PC-9 (cell line): ENCODE measurements at regions not wholly inside any gene's neighbourhood (a gene's known extent, or its start where the extent isn't known, plus 50 kb on each side); places are given as distances from the start of the nearest gene placed in this dataset.

ENCODE experiments used
- BruUV-seq: library from RNA; stranded (reverse); fragments of 400-500 nt; replicated peaks from 2 replicates; lab custom pipeline; 2021; lab: Mats Ljungman, UMichigan
- CTCF ChIA-PET: fragments of 300-600 bp; sonication (Branson Sonifier 250); formaldehyde crosslinking; loops from one replicate; lab custom pipeline; 2022; ENCODE audit warnings: antibody characterized with exemption; lab: Charles Lee
- POLR2A ChIA-PET: fragments of 300-600 bp; sonication (Branson Sonifier 250); formaldehyde crosslinking; loops from one replicate; lab custom pipeline; 2022; ENCODE audit warnings: antibody characterized with exemption; ENCODE audit not compliant: unreplicated experiment; lab: Charles Lee
- DNase-seq, 2 experiments: peaks; one replicate each; pipeline versions ENCODE4 v3.0.0 to v3.0.0-alpha.2; 2015 to 2022; ENCODE audit warnings: mixed read lengths in 1 of 2
- H2AFZ ChIP-seq: fragments of 200-600 bp; sonication (generic); 2 replicates; pipeline ENCODE4 v1.8.1; 2017; ENCODE audit warnings: antibody characterized with exemption
- H3F3A ChIP-seq: fragments of 200-600 bp; sonication (generic); 2 replicates; pipeline ENCODE4 v1.8.1; 2017; ENCODE audit warnings: antibody characterized with exemption, mild to moderate bottlenecking, low read depth; ENCODE audit not compliant: insufficient read depth
- H3K27ac ChIP-seq: fragments of 200-600 bp; sonication (generic); 2 replicates; pipeline ENCODE4 v1.6.1; 2016; ENCODE audit warnings: mixed run types
- H3K27me3 ChIP-seq: fragments of 200-600 bp; sonication (generic); 2 replicates; pipeline ENCODE4 v1.6.1; 2016; ENCODE audit warnings: low read depth, mixed run types; ENCODE audit not compliant: insufficient read depth
- H3K36me3 ChIP-seq: fragments of 200-600 bp; sonication (generic); 2 replicates; pipeline ENCODE4 v1.6.1; 2016; ENCODE audit warnings: low read depth, mixed run types
- H3K4me1 ChIP-seq: fragments of 200-600 bp; sonication (generic); replicated peaks from 2 replicates; pipeline ENCODE4 v1.6.1; 2016; ENCODE audit warnings: mixed run types; ENCODE audit not compliant: insufficient read depth
- H3K4me2 ChIP-seq: fragments of 200-600 bp; sonication (generic); 2 replicates; pipeline ENCODE4 v1.6.1; 2017; ENCODE audit warnings: mixed run types
- H3K4me3 ChIP-seq: fragments of 200-600 bp; sonication (generic); 2 replicates; pipeline ENCODE4 v1.6.1; 2016; ENCODE audit warnings: mixed run types
- H3K79me2 ChIP-seq: fragments of 200-600 bp; sonication (generic); 2 replicates; pipeline ENCODE4 v1.6.1; 2017; ENCODE audit warnings: low read depth, mixed run types
- H3K9me2 ChIP-seq: fragments of 200-600 bp; sonication (generic); 2 replicates; pipeline ENCODE4 v1.8.1; 2017; ENCODE audit warnings: mild to moderate bottlenecking; ENCODE audit not compliant: insufficient read depth
- H3K9me3 ChIP-seq: fragments of 200-600 bp; sonication (generic); 2 replicates; pipeline ENCODE4 v1.8.1; 2016; ENCODE audit warnings: low read depth; ENCODE audit not compliant: insufficient read depth
- H4K20me1 ChIP-seq: fragments of 200-600 bp; sonication (generic); 2 replicates; pipeline ENCODE4 v1.8.1; 2017; ENCODE audit not compliant: insufficient read depth
- CTCF ChIP-seq: fragments of 200-600 bp; sonication (generic); conservative IDR thresholded peaks from 2 replicates; pipeline ENCODE4 v1.6.1; 2017; ENCODE audit warnings: mixed run types, antibody characterized with exemption, mild to moderate bottlenecking, moderate library complexity
- EZH2 ChIP-seq: fragments of 200-600 bp; sonication (generic); IDR thresholded peaks from 2 replicates; pipeline ENCODE4 v1.8.0; 2017; ENCODE audit warnings: antibody characterized with exemption, low read depth
- intact Hi-C: fragments of 100-400 bp; cut with micrococcal nuclease; formaldehyde crosslinking; loops from one replicate; pipeline ENCODE4 v1.10.0; 2022; ENCODE audit not compliant: unreplicated experiment

- ChIA-PET CTCF (no interaction called here), POLR2A (no interaction called here)
- Histone ChIP-seq H2AFZ (no peak overlapping the region), H3K9me2 (no peaks in the 10 kb centered on the region), H3K4me2 (no peak overlapping the region), H3K9me3 (no peaks in the 10 kb centered on the region), H3K36me3 (no peaks in the 10 kb centered on the region), H3F3A (no peaks in the 10 kb centered on the region), H3K27ac (no peak overlapping the region), H4K20me1 (no peaks in the 10 kb centered on the region), H3K27me3 (no peaks in the 10 kb centered on the region), H3K4me1 (no peaks in the 10 kb centered on the region), H3K79me2 (no peaks in the 10 kb centered on the region), H3K4me3 (no peak overlapping the region)
- no TSS peak for BruUV-seq
- TF ChIP-seq CTCF (no peak), EZH2 (no peak)
- DNase-seq: no peak
- intact Hi-C loops: no loop called here
These were observed 226.6 kb downstream of the MZT1 start for GRCh38 chr13:72500851-72501250.

DNA sequence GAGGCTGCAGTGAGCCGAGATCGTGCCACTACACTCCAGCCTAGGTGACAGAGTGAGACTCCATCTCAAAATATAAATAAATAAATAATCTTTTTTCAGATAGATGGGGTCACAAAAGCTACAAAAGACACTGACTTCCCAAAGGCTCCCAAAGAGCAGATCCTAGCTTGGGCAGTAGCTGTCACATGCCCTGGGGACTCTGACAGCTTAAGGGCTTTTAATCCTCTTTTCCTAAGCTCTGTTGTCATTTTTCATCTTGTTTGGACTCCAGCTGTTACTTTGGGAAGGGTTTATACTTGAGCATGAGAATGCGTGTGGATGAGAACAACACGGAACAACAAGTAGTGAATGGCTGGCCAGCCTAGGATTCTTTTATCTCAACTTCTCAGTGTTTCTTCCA lies 231.7 kb downstream of the MZT1 start:
- intact Hi-C loops: no loop called here
- Histone ChIP-seq H3K9me3 (no peaks in the 10 kb centered on the region), H3K4me1 (no peaks in the 10 kb centered on the region), H3K36me3 (no peaks in the 10 kb centered on the region), H3K79me2 (no peaks in the 10 kb centered on the region), H3K4me3 (no peak overlapping the region), H3K27me3 (no peaks in the 10 kb centered on the region), H4K20me1 (no peaks in the 10 kb centered on the region), H3K27ac (no peak overlapping the region), H3K9me2 (no peaks in the 10 kb centered on the region), H3K4me2 (no peak overlapping the region), H2AFZ (no peak overlapping the region), H3F3A (no peaks in the 10 kb centered on the region)
- ChIA-PET POLR2A (no interaction called here), CTCF (no interaction called here)
- TF ChIP-seq CTCF (no peak), EZH2 (no peak)
- no peak for DNase-seq
- BruUV-seq: no TSS peak

- no peak overlapping the region for H2AFZ ChIP-seq
- TF ChIP-seq CTCF: no peak
- no peak overlapping the region for H3K4me3 ChIP-seq
- H3K79me2 ChIP-seq: no peaks in the 10 kb centered on the region
- H3K9me2 ChIP-seq: no peaks in the 10 kb centered on the region
- ChIA-PET POLR2A (interaction anchor here (0.6 kb wide), 2 partner anchors 33 to 1235 kb away, joined by 3 to 4 read pairs; no protein-coding TSS in a partner anchor), CTCF (no interaction called here)
- no peak overlapping the region for H3K4me2 ChIP-seq
- DNase-seq: no peak
- no peak overlapping the region for H3K27ac ChIP-seq
- no TSS peak for BruUV-seq
- no peaks in the 10 kb centered on the region for H3K27me3 ChIP-seq
- H3K9me3 ChIP-seq: no peaks in the 10 kb centered on the region
- no peaks in the 10 kb centered on the region for H3F3A ChIP-seq
- H3K4me1 ChIP-seq: no peaks in the 10 kb centered on the region
- H3K36me3 ChIP-seq: no peaks in the 10 kb centered on the region
- intact Hi-C loops: no loop called here
- H4K20me1 ChIP-seq: no peaks in the 10 kb centered on the region
These were observed 237.7 kb downstream of the MZT1 start for GRCh38 chr13:72489751-72490150.
